CD4-positive, alpha-beta T cell treated with Interleukin-15 for 4 hours (primary cell): ENCODE measurements at regions not wholly inside any gene's neighbourhood (a gene's known extent, or its start where the extent isn't known, plus 50 kb on each side); places are given as distances from the start of the nearest gene placed in this dataset.
"Not testable (repeated sequence)": the region's sequence is repeated elsewhere in the genome, so short reads cannot be mapped to it uniquely, and the experiment has no call there.

Experiments
- DNase-seq: peaks from one replicate; pipeline ENCODE4 v3.0.0-alpha.2; 2020; ENCODE audit warnings: low spot score

- not testable (repeated sequence) for DNase-seq
These were observed 180.2 kb upstream of the ERCC4 start for GRCh38 chr16:13739621-13740373.

- no peak for DNase-seq
These were observed 177.0 kb upstream of the ERCC4 start for GRCh38 chr16:13742928-13743327.

- no peak for DNase-seq
These were observed 176.4 kb upstream of the ERCC4 start for GRCh38 chr16:13743571-13743970.

- no peak for DNase-seq
These were observed 163.4 kb upstream of the ERCC4 start for GRCh38 chr16:13756411-13757140.

- no peak for DNase-seq
These were observed 153.6 kb upstream of the ERCC4 start for GRCh38 chr16:13766334-13766733.

GRCh38 chr16:13767215-13767614 is 152.7 kb upstream of the ERCC4 start:
- DNase-seq: no peak

- DNase-seq: no peak
These were observed 151.5 kb upstream of the ERCC4 start for GRCh38 chr16:13768471-13768870.

- DNase-seq: no peak
These were observed 149.5 kb upstream of the ERCC4 start for GRCh38 chr16:13770436-13770835.

GRCh38 chr16:13772782-13773181 is 147.2 kb upstream of the ERCC4 start:
- no peak for DNase-seq

- no peak for DNase-seq
These were observed 140.3 kb upstream of the ERCC4 start for GRCh38 chr16:13779676-13780075.

GRCh38 chr16:13780406-13781168 is 139.4 kb upstream of the ERCC4 start:
- DNase-seq: no peak

GRCh38 chr16:13781169-13781564 is 138.8 kb upstream of the ERCC4 start:
- no peak for DNase-seq

GRCh38 chr16:13781575-13782338 is 138.2 kb upstream of the ERCC4 start:
- no peak for DNase-seq

GRCh38 chr16:13791095-13791494 is 128.9 kb upstream of the ERCC4 start:
- DNase-seq: no peak

GRCh38 chr16:13793841-13794409 is 126.0 kb upstream of the ERCC4 start:
- no peak for DNase-seq

GRCh38 chr16:13795131-13795530 is 124.8 kb upstream of the ERCC4 start:
- DNase-seq: no peak

GRCh38 chr16:13797718-13798117 is 122.2 kb upstream of the ERCC4 start:
- DNase-seq: no peak

GRCh38 chr16:13798211-13798610 is 121.7 kb upstream of the ERCC4 start:
- no peak for DNase-seq

- DNase-seq: no peak
These were observed 116.0 kb upstream of the ERCC4 start for GRCh38 chr16:13803974-13804373.

- DNase-seq: no peak
These were observed 114.0 kb upstream of the ERCC4 start for GRCh38 chr16:13805951-13806350.

- no peak for DNase-seq
These were observed 113.3 kb upstream of the ERCC4 start for GRCh38 chr16:13806671-13807070.

GRCh38 chr16:13808102-13808501 is 111.9 kb upstream of the ERCC4 start:
- DNase-seq: no peak
